GM12891 (cell line): ENCODE measurements at regions not wholly inside any gene's neighbourhood (a gene's known extent, or its start where the extent isn't known, plus 50 kb on each side); places are given as distances from the start of the nearest gene placed in this dataset.
"Not testable (repeated sequence)": the region's sequence is repeated elsewhere in the genome, so short reads cannot be mapped to it uniquely, and the experiment has no call there.

Source experiments
- DNase-seq: peaks from one replicate; pipeline ENCODE4 v3.0.0; 2011; ENCODE audit warnings: low spot score; ENCODE audit not compliant: insufficient read length
- FAIRE-seq: peaks from 2 replicates; lab custom pipeline; 2011; peaks lifted over from hg19 to GRCh38; lab: Jason Lieb, UNC
- PAX5 ChIP-seq: IDR thresholded peaks from 2 replicates; pipeline ENCODE4 v1.6.1; 2011; ENCODE audit warnings: low read length, moderate library complexity, mild to moderate bottlenecking; ENCODE audit not compliant: insufficient read depth, severe bottlenecking
- POLR2A ChIP-seq: IDR thresholded peaks from 2 replicates; pipeline ENCODE4 v1.6.1; 2011; ENCODE audit warnings: low read depth, low read length, control low read depth
- POLR2AphosphoS5 ChIP-seq: IDR thresholded peaks from 2 replicates; pipeline ENCODE4 v1.6.1; 2011; ENCODE audit warnings: low read depth, low read length, control low read depth
- POU2F2 ChIP-seq: IDR thresholded peaks from 2 replicates; pipeline ENCODE4 v1.6.1; 2011; ENCODE audit warnings: low read depth, mild to moderate bottlenecking, control low read depth, low read length, moderate library complexity
- SPI1 ChIP-seq: IDR thresholded peaks from 2 replicates; pipeline ENCODE4 v1.6.1; 2011; ENCODE audit warnings: low read depth, low read length, control low read depth
- TAF1 ChIP-seq: IDR thresholded peaks from 2 replicates; pipeline ENCODE4 v1.6.1; 2011; ENCODE audit warnings: low read depth, low read length, control low read depth

- no peak for DNase-seq
- no peak for FAIRE-seq
- no peak for TF ChIP-seq POLR2AphosphoS5
- no peak for TF ChIP-seq POU2F2
- no peak for TF ChIP-seq POLR2A
Measured at GRCh38 chrX:545452-545885, 85.1 kb upstream of the SHOX start.

DNA sequence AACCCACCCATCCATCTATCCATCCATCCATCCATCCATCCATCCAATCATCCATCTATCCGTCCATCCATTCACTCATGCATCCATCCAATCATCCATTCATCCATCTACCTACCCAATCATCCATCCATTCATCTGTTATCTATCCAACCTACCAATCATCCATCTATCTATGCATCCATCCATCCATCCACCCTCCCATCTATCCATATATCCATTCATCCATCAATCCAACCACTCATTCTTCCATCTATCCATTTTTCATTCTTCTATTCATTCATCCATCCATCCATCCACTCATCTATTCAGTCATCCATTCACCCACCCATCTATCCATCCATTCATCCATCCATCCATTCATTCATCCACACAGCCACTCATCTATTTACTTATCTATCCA, 80.1 kb upstream of the SHOX start:
- FAIRE-seq = no peak
- TF ChIP-seq TAF1 (no peak), PAX5 (no peak), POLR2A (no peak), POLR2AphosphoS5 (no peak), POU2F2 (no peak), SPI1 (no peak)
- no peak for DNase-seq

DNA sequence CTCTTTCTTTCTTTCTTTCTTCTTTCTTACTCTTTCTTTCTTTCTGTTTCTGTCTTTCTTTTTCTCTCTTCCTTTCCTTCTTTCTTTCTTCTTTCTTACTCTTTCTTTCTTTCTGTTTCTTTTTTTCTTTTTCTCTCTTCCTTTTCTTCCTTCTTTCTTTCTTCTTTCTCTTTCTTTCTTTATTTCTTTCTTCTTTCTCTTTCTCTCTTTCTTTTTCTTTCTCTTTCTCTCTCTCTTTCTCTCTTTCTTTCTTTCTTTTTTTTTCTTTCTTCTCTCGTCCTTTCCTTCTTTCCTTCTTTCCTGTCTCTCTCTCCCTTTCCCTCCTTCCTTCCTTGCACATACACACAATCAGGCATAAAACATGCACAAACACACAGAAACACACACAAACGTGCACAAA, 79.3 kb upstream of the SHOX start:
- TF ChIP-seq POLR2AphosphoS5 (no peak), POLR2A (no peak)
- no peak for FAIRE-seq
- DNase-seq = no peak

DNA sequence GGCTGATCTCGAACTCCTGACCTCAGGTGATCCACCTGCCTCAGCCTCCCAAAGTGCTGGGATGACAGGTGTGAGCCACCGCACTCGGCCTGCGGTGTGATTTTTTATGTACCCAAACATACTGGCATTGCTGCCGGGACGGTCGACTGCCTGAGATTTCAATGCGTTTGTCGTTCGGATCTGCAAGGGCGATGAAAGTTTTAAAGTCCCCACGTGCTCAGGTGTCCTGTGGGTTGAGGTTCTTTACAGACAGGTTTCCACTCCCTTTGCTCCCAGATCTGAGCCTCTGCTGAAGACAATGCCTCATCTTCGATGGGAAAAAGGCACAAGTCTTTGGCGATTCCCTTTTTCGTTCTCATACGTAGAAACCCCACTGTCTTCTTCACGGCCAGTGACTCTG, 78.1 kb upstream of the SHOX start:
- no peak for DNase-seq
- no peak for FAIRE-seq
- TF ChIP-seq PAX5 (no peak), POU2F2 (no peak), POLR2A (no peak), POLR2AphosphoS5 (no peak), TAF1 (no peak), SPI1 (no peak)

DNA sequence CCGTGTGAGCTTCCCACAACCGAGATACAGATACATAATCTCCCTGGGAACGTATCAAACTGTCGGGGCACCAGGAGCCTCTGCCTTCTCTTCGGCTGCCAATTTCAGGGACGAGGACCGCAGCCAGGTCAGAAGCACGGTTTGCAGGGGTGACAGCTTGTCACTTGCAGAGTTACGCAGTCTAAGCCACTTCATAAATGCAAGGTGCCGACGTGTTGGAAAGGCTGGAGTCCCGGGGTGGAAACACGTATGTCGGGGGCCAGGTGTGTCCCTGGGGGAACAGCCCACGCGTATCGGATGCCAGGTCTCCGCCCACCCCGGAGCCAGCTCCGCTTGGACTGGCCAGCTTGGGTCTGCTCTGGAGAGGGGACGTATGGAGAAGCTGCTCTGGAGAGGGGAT, 76.3 kb upstream of the SHOX start:
- TF ChIP-seq POLR2A (no peak), POLR2AphosphoS5 (no peak), TAF1 (no peak), SPI1 (no peak), POU2F2 (no peak), PAX5 (no peak)
- DNase-seq (no peak), FAIRE-seq (no peak)

DNA sequence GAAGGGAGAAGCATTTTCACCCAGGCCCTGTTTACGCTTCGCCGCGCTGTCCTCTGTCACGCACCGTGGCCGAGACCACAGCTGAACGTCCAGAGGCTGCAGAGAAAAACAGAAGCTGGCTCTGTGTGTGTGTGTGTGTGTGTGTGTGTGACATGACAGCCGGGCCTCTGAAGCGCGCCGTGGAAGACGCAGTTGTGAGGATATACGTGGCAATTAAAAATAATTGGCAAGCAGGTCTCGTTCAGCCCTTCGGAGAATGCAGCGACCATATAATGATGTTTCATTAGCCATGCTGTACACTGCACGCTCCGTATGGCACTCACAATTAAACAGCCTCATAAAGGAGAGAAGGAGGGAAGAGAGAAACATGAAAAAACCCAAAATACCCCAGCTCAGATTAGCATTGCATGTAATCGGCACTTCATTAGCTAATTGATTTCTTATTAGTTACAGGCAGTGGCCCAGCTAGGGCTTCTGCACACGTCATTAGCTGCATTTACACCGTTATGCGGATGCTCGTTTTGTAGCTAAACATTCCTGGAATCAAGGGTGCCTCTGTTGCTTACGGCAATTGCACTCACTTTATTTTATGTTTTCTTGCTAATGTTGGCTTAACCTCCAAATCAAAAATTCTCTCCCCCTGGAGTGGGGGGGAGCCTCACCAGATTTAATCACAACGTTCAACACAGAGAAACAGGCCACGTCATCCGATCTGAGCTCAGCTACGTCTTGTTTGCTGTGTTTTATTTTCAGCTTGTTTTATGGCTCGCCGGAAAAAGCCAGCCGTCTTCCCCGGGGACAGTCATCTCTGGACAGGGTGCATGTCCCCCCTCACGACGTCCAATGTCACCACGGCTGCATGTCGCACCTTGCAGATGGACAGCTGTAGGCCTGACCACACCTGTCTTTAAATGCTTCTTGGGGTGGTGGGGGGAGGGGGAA, 74.6 kb upstream of the SHOX start:
- no peak for FAIRE-seq
- DNase-seq = no peak

DNA sequence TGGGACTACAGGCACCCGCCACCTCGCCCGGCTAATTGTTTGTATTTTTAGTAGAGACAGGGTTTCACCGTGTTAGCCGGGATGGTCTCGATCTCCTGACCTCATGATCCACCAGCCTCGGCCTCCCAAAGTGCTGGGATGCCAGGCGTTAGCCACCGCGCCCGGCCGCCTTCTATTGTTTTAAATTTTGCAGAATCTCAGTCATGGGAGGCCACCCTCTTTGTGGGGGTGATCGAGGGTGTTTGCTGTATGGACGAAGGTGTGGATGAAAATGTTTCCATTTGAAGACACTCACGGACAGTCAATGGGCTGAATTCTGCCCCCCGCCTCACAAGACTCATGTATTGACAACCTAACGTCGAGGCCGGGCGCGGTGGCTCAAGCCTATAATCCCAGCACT, 73.0 kb upstream of the SHOX start:
- DNase-seq, FAIRE-seq: not testable (repeated sequence)

More for the DNA sequence above, 74.6 kb upstream of the SHOX start:
- no peak for TF ChIP-seq TAF1

- not testable (repeated sequence) for DNase-seq, FAIRE-seq
Measured at GRCh38 chrX:559282-559681, 71.3 kb upstream of the SHOX start.

- FAIRE-seq = no peak
- no peak for DNase-seq
- TF ChIP-seq PAX5 = no peak
- TF ChIP-seq POLR2AphosphoS5 = no peak
- no peak for TF ChIP-seq SPI1
Measured at GRCh38 chrX:567891-568290, 62.7 kb upstream of the SHOX start.

- FAIRE-seq (no peak), DNase-seq (no peak)
- no peak for TF ChIP-seq POU2F2
- no peak for TF ChIP-seq PAX5
- no peak for TF ChIP-seq SPI1
- TF ChIP-seq POLR2A = no peak
- no peak for TF ChIP-seq TAF1
- TF ChIP-seq POLR2AphosphoS5 = no peak
Measured at GRCh38 chrX:568311-568710, 62.3 kb upstream of the SHOX start.

DNA sequence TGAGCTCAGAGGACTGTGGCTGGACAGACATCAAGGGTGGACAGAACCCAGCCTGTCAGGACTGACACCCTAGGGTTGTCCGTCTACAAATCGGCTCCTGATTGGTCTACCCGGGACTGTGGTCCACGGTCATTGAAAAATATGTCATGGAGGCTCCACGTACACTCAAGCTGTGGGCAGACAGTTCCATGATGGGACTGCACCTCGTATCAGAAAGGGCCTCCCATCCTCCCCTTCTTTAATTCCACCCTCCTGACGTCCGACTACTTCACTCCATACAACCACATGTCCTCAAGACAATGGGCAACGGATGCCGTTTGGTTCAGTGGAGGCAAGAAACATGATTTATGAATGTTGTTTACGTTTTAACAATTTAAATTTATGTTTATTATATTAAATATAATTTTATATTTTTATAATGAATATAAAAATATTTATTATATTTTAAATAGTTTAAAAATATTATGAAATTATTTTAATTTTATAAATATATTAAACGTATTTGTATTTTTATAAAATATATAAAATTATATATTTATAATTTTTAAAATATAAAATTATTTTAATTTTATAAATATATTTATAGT, 58.0 kb upstream of the SHOX start:
- FAIRE-seq (no peak), DNase-seq (no peak)
- no peak for TF ChIP-seq POLR2A
- TF ChIP-seq POLR2AphosphoS5 = no peak
- no peak for TF ChIP-seq PAX5
- TF ChIP-seq POU2F2 = no peak
- TF ChIP-seq TAF1 = no peak
- TF ChIP-seq SPI1 = no peak
